22Rv1 (cell line): ENCODE measurements at regions not wholly inside any gene's neighbourhood (a gene's known extent, or its start where the extent isn't known, plus 50 kb on each side); places are given as distances from the start of the nearest gene placed in this dataset.

Experiments
- CTCF ChIP-seq: fragments of 450-650 bp; IDR thresholded peaks from 2 replicates; pipeline ENCODE4 v1.5.1; 2017; ENCODE audit warnings: mild to moderate bottlenecking
- ZFX ChIP-seq: fragments of 450-650 bp; IDR thresholded peaks from 2 replicates; pipeline ENCODE4 v1.6.1; 2017; ENCODE audit warnings: antibody characterized with exemption, borderline replicate concordance

GRCh38 chr7:50211130-50212015 lies 93.1 kb upstream of the IKZF1 start:
- TF ChIP-seq CTCF = no peak
- no peak for TF ChIP-seq ZFX
